Stimulated activated CD4-positive, alpha-beta T cell treated with anti-CD3 and anti-CD28 coated beads, TNF-alpha, amount 100 ng/mL, for 48 hours (primary cell): ENCODE measurements at regions not wholly inside any gene's neighbourhood (a gene's known extent, or its start where the extent isn't known, plus 50 kb on each side); places are given as distances from the start of the nearest gene placed in this dataset.

ENCODE experiments used
- DNase-seq, 3 donors: peaks; one replicate each; pipeline ENCODE4 v3.0.0-alpha.2; 2020; ENCODE audit warnings: low read depth in 3 of 3

GRCh38 chr2:106629981-106630380 is 142.8 kb downstream of the CD8B2 start:
- no peak for DNase-seq

GRCh38 chr2:106631281-106631680 is 144.1 kb downstream of the CD8B2 start:
- DNase-seq = no peak

- no peak for DNase-seq
Measured at GRCh38 chr2:106638043-106638442, 150.9 kb downstream of the CD8B2 start.

- no peak for DNase-seq
Measured at GRCh38 chr2:106638580-106638979, 151.4 kb downstream of the CD8B2 start.

GRCh38 chr2:106642679-106643078 is 155.5 kb downstream of the CD8B2 start:
- DNase-seq = no peak

GRCh38 chr2:106644623-106645022 is 157.5 kb downstream of the CD8B2 start:
- DNase-seq = no peak

- DNase-seq = no peak
Measured at GRCh38 chr2:106646605-106647004, 159.4 kb downstream of the CD8B2 start.

- no peak for DNase-seq
Measured at GRCh38 chr2:106649306-106649705, 162.1 kb downstream of the CD8B2 start.

- no peak for DNase-seq
Measured at GRCh38 chr2:106653465-106653864, 166.3 kb downstream of the CD8B2 start.

- DNase-seq = no peak
Measured at GRCh38 chr2:106658616-106659015, 171.5 kb downstream of the CD8B2 start.

GRCh38 chr2:106664669-106665068 is 177.5 kb downstream of the CD8B2 start:
- DNase-seq = no peak

GRCh38 chr2:106667478-106668070 is 180.4 kb downstream of the CD8B2 start:
- DNase-seq = no peak

GRCh38 chr2:106685180-106685897 is 198.2 kb downstream of the CD8B2 start:
- DNase-seq = no peak

GRCh38 chr2:106686814-106687213 is 199.2 kb downstream of the ST6GAL2 start:
- DNase-seq = no peak

- no peak for DNase-seq
Measured at GRCh38 chr2:106694964-106695470, 190.9 kb downstream of the ST6GAL2 start.

GRCh38 chr2:106695919-106696318 is 190.0 kb downstream of the ST6GAL2 start:
- no peak for DNase-seq

GRCh38 chr2:106700616-106701015 is 185.4 kb downstream of the ST6GAL2 start:
- DNase-seq = no peak

- DNase-seq = no peak
Measured at GRCh38 chr2:106701203-106702022, 184.6 kb downstream of the ST6GAL2 start.

- DNase-seq = no peak
Measured at GRCh38 chr2:106703161-106703560, 182.8 kb downstream of the ST6GAL2 start.

GRCh38 chr2:106704798-106705197 is 181.2 kb downstream of the ST6GAL2 start:
- DNase-seq = no peak

- no peak for DNase-seq
Measured at GRCh38 chr2:106705877-106706276, 180.1 kb downstream of the ST6GAL2 start.

- DNase-seq = no peak
Measured at GRCh38 chr2:106706283-106706682, 179.7 kb downstream of the ST6GAL2 start.

GRCh38 chr2:106708209-106708608 is 177.8 kb downstream of the ST6GAL2 start:
- DNase-seq = no peak
